Epithelial cell of proximal tubule (primary cell): ENCODE measurements at regions not wholly inside any gene's neighbourhood (a gene's known extent, or its start where the extent isn't known, plus 50 kb on each side); places are given as distances from the start of the nearest gene placed in this dataset.
"Not testable (repeated sequence)": the region's sequence is repeated elsewhere in the genome, so short reads cannot be mapped to it uniquely, and the experiment has no call there.

ENCODE experiments used
- DNase-seq: peaks from one replicate; pipeline ENCODE4 v3.0.0-alpha.2; 2011; ENCODE audit warnings: low read depth
- H3K4me3 ChIP-seq: 2 replicates; pipeline ENCODE4 v1.5.1; 2011; ENCODE audit warnings: low read depth, mild to moderate bottlenecking, low read length
- TF ChIP-seq, protein P1 (sequence below): conservative IDR thresholded peaks from 2 replicates; pipeline ENCODE4 v1.5.1; 2012; ENCODE audit warnings: low read depth, mild to moderate bottlenecking, low read length

DNA sequence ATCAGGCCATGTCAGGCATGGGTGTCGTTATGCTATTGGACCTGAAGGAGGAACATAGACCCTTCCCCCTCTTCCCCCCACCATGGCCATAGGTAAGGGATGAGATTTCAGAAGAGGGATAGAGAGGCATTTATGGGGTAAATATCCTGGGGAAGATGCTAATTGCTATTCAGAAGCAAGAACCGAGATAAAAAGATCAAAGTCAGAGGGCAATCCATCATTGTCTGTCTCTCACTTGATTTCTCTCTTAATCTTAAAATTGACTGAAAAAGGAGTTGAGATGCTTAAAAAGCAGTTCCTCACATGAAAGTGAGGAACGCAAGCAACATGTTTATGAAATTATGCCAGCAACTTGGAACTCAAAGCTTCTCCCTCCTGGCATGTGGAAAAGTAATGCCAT lies 212.0 kb downstream of the RPAP3 start:
- no peak for DNase-seq
- TF ChIP-seq, protein P1, sequence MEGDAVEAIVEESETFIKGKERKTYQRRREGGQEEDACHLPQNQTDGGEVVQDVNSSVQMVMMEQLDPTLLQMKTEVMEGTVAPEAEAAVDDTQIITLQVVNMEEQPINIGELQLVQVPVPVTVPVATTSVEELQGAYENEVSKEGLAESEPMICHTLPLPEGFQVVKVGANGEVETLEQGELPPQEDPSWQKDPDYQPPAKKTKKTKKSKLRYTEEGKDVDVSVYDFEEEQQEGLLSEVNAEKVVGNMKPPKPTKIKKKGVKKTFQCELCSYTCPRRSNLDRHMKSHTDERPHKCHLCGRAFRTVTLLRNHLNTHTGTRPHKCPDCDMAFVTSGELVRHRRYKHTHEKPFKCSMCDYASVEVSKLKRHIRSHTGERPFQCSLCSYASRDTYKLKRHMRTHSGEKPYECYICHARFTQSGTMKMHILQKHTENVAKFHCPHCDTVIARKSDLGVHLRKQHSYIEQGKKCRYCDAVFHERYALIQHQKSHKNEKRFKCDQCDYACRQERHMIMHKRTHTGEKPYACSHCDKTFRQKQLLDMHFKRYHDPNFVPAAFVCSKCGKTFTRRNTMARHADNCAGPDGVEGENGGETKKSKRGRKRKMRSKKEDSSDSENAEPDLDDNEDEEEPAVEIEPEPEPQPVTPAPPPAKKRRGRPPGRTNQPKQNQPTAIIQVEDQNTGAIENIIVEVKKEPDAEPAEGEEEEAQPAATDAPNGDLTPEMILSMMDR, result no peak
- H3K4me3 ChIP-seq, result no peak overlapping the region

DNA sequence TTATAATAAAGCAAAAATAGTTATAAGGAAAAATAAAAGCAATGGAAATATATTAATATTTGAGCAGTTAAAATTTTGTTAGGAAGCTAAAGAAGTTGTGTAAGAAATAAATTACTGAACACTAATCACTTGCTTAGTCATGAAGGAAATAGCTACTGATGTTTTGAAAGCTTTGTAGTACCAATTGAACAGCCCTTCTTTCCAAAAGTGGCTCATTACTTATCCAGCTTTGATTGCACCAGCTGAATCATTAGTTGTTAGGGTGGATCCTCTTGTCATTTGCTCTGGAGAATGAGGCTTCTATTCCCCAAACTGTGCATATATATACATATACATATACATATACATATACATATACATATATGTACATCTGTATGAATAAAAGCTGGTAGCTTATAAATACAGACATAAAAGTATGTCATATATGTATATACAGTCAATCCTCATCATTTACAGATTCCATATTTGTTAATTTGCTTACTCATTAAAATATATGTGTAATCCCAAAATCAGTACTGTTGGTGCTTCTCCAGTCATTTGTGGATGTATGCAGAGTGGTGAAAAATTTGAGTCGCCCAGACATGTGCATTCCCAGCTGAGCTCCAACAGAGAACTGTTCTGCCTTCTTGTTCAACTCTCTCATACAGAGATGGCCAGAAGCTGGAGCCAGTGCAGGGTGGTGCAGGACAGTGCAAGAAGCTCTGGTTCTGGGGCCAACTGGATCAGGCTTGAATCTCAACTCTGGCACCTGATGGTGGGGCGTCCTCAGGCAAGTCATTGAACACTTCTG lies 214.1 kb downstream of the RPAP3 start:
- TF ChIP-seq, protein P1, result no peak
- no peak for DNase-seq

DNA sequence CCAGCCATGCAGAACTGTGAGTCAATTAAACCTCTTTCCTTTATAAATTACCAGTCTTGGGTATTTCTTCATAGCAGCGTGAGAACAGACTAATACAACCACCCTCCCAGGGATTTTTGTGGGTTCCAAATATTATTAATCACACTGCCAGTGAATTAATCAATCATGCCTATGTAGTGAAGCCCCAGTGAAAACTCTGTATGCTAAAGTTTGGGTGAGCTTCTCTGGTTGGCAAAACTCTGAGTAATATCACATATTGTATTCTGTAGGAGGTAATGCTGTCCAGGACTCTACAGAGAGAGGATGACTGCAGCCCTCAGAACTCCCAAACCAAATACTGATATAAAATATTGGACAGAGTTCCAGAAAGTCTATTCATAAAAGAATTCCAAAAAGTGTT lies 216.9 kb downstream of the RPAP3 start:
- DNase-seq, result no peak
- H3K4me3 ChIP-seq, result no peak overlapping the region
- TF ChIP-seq, protein P1, result no peak

More for the DNA sequence above, 214.1 kb downstream of the RPAP3 start:
- H3K4me3 ChIP-seq, result no peak overlapping the region

DNA sequence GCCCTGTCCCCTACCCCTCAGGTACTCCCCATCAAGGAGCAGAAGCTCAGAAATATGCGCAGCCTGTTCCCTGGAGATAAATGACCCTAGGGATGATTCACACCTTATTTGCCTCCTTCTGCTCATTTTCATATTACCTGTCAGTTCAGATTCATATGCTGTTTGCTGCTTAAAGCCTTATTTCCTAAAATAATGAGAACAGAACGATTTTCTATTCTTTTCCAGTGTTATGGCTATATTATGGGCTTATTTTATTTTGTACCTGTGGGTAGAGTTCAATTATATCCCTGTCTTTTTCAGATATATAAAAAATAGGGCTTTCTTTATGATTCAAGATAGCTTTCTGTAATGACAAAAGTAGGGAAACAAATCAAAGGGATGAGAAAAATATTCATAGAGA lies 224.8 kb downstream of the RPAP3 start:
- TF ChIP-seq, protein P1, result no peak
- no peak overlapping the region for H3K4me3 ChIP-seq
- no peak for DNase-seq

DNA sequence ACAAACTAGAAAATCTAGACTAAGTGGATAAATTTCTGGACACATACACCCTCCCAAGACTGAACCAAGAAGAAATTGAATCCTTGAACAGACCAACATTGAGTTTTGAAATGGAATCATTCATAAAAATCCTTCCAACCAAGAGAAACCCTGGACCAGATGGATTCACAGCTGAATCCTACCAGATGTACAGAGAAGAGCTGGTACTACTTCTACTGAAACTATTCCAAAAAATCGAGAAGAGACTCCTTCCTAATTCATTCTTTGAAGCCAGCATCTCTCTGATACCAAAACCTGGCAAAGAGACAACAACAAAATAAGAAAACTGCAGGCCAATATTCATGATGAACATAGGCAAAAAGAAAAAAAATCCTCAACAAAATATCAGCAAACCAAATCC lies 227.4 kb downstream of the RPAP3 start:
- DNase-seq, result no peak
- H3K4me3 ChIP-seq, result no peak overlapping the region
- TF ChIP-seq, protein P1, result no peak

DNA sequence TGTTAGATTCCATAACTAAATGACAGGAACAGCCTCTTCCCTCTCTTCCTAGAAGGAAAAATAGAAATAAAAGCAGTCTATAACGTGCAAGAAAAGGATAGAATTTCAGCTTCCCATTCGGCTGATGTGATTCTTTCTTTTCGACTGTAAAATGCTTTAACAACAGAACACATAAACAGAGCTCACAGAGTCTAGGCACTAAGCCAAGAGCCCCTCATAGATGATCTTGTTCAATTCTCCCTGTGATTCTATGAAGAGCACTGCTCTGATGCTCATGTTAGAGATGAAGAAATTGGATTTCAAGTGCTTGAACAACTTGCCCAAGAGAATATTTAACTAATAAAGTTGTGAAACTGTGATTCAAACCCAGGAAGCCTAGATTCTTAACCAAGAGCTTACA lies 232.7 kb downstream of the RPAP3 start:
- TF ChIP-seq, protein P1, result no peak
- no peak for DNase-seq
- no peak overlapping the region for H3K4me3 ChIP-seq

DNA sequence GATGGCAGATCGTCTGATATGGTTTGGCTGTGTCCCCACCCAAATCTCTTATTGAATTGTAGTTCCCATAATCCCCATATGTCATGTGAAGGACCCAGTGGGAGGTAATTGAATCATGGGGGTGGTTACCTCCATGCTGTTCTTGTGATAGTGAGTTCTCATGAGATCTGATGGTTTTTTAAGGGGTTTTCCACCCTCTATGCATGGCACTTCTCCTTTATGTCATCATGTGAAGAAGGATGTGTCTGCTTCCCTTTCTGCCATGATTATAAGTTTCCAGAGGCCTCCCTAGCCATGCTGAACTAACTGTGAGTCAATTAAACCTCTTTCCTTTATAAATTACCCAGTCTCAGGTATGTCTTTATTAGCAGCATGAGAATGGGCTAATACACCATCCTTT lies 235.5 kb downstream of the RPAP3 start:
- not testable (repeated sequence) for DNase-seq

DNA sequence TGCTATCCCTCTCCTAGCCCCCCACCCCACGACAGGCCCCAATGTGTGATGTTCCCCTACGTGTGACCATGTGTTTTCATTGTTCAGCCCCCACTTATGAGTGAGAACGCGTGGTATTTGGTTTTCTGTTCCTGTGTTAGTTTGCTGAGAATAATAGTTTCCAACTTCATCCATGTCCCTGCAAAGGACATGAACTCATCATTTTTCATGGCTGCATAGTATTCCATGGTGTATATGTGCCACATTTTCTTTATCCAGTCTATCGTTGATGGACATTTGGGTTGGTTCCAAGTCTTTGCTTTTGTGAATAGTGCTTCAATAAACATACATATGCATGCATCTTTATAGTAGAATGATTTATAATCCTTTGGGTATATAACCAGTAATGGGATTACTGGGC lies 241.9 kb downstream of the RPAP3 start:
- not testable (repeated sequence) for DNase-seq, H3K4me3 ChIP-seq

More for the DNA sequence above, 235.5 kb downstream of the RPAP3 start:
- not testable (repeated sequence) for H3K4me3 ChIP-seq
